NOMO-1 treated with dmso at 0.1 percent for 144 hours (cell line): ENCODE measurements at regions not wholly inside any gene's neighbourhood (a gene's known extent, or its start where the extent isn't known, plus 50 kb on each side); places are given as distances from the start of the nearest gene placed in this dataset.
"Not testable (repeated sequence)": the region's sequence is repeated elsewhere in the genome, so short reads cannot be mapped to it uniquely, and the experiment has no call there.

ENCODE experiments used
- DNase-seq: peaks from one replicate; lab custom pipeline; 2025; ENCODE audit not compliant: unreplicated experiment; lab: John Stamatoyannopoulos, UW

- DNase-seq = no peak
Observed at GRCh38 chr12:30164382-30165318, 380.9 kb upstream of the TMTC1 start.

- DNase-seq = not testable (repeated sequence)
Observed at GRCh38 chr12:30156833-30157232, 373.1 kb upstream of the TMTC1 start.

- DNase-seq = no peak
Observed at GRCh38 chr12:30155001-30155730, 371.4 kb upstream of the TMTC1 start.

GRCh38 chr12:30153981-30154380, 370.2 kb upstream of the TMTC1 start:
- no peak for DNase-seq

GRCh38 chr12:30152705-30153104, 369.0 kb upstream of the TMTC1 start:
- DNase-seq = no peak

GRCh38 chr12:30151831-30152230, 368.1 kb upstream of the TMTC1 start:
- no peak for DNase-seq

GRCh38 chr12:30146561-30146960, 362.8 kb upstream of the TMTC1 start:
- DNase-seq = no peak

GRCh38 chr12:30145684-30146032, 361.9 kb upstream of the TMTC1 start:
- no peak for DNase-seq

GRCh38 chr12:30144777-30145683, 361.3 kb upstream of the TMTC1 start:
- no peak for DNase-seq

- no peak for DNase-seq
Observed at GRCh38 chr12:30142301-30142700, 358.6 kb upstream of the TMTC1 start.

- no peak for DNase-seq
Observed at GRCh38 chr12:30138483-30138882, 354.7 kb upstream of the TMTC1 start.

GRCh38 chr12:30136696-30137095, 353.0 kb upstream of the TMTC1 start:
- DNase-seq = no peak

- DNase-seq = no peak
Observed at GRCh38 chr12:30135776-30136175, 352.0 kb upstream of the TMTC1 start.

GRCh38 chr12:30134229-30134628, 350.5 kb upstream of the TMTC1 start:
- DNase-seq = no peak

- DNase-seq = no peak
Observed at GRCh38 chr12:30126944-30127343, 343.2 kb upstream of the TMTC1 start.

- no peak for DNase-seq
Observed at GRCh38 chr12:30120522-30120921, 336.8 kb upstream of the TMTC1 start.

- DNase-seq = no peak
Observed at GRCh38 chr12:30117483-30117882, 333.7 kb upstream of the TMTC1 start.

GRCh38 chr12:30111719-30112118, 328.0 kb upstream of the TMTC1 start:
- no peak for DNase-seq

- DNase-seq = no peak
Observed at GRCh38 chr12:30110958-30111586, 327.3 kb upstream of the TMTC1 start.

- DNase-seq = no peak
Observed at GRCh38 chr12:30110498-30110897, 326.8 kb upstream of the TMTC1 start.

- no peak for DNase-seq
Observed at GRCh38 chr12:30108666-30109065, 324.9 kb upstream of the TMTC1 start.
